Astrocyte (in vitro differentiated cells and primary cell): ENCODE measurements at regions not wholly inside any gene's neighbourhood (a gene's known extent, or its start where the extent isn't known, plus 50 kb on each side); places are given as distances from the start of the nearest gene placed in this dataset.

Source experiments
- DNase-seq: peaks from one replicate; pipeline ENCODE4 v3.0.0-alpha.2; 2010; ENCODE audit warnings: low read depth
- FAIRE-seq: peaks from 2 replicates; lab custom pipeline; 2011; peaks lifted over from hg19 to GRCh38; lab: Jason Lieb, UNC
- H2AFZ ChIP-seq: 2 replicates; pipeline ENCODE4 v1.6.0; 2012; ENCODE audit warnings: low read depth, low read length, inconsistent platforms
- H3K27ac ChIP-seq: 2 replicates; pipeline ENCODE4 v1.5.1; 2011; ENCODE audit warnings: low read depth, low read length, inconsistent platforms
- H3K27me3 ChIP-seq: 2 replicates; pipeline ENCODE4 v1.6.0; 2011; ENCODE audit warnings: low read length, inconsistent platforms; ENCODE audit not compliant: insufficient read depth
- H3K36me3 ChIP-seq: 2 replicates; pipeline ENCODE4 v1.5.1; 2011; ENCODE audit warnings: low read length, inconsistent platforms; ENCODE audit not compliant: insufficient read depth
- H3K4me1 ChIP-seq: 2 replicates; pipeline ENCODE4 v1.5.1; 2011; ENCODE audit warnings: low read length, inconsistent platforms; ENCODE audit not compliant: insufficient read depth
- H3K4me2 ChIP-seq: 2 replicates; pipeline ENCODE4 v1.6.0; 2012; ENCODE audit warnings: low read length, inconsistent platforms
- H3K4me3 ChIP-seq: 2 replicates; pipeline ENCODE4 v1.5.1; 2011; ENCODE audit warnings: low read depth, mild to moderate bottlenecking, low read length, inconsistent platforms; ENCODE audit not compliant: insufficient read depth
- H3K79me2 ChIP-seq: 2 replicates; pipeline ENCODE4 v1.6.0; 2012; ENCODE audit warnings: mild to moderate bottlenecking, low read length, inconsistent platforms; ENCODE audit not compliant: insufficient read depth
- H3K9ac ChIP-seq: 2 replicates; pipeline ENCODE4 v1.6.0; 2012; ENCODE audit warnings: mild to moderate bottlenecking, low read length, inconsistent platforms
- H3K9me3 ChIP-seq: 2 replicates; pipeline ENCODE4 v1.5.1; 2012; ENCODE audit warnings: low read depth, mild to moderate bottlenecking, low read length, inconsistent platforms; ENCODE audit not compliant: insufficient read depth
- H4K20me1 ChIP-seq: 2 replicates; pipeline ENCODE4 v1.6.0; 2012; ENCODE audit warnings: low read length, inconsistent platforms; ENCODE audit not compliant: insufficient read depth
- H3K27ac Mint-ChIP-seq: one replicate; pipeline ENCODE4 v1.8.0; 2021; ENCODE audit warnings: mild to moderate bottlenecking, mixed read lengths; ENCODE audit not compliant: unreplicated experiment
- H3K27me3 Mint-ChIP-seq: one replicate; pipeline ENCODE4 v1.8.0; 2021; ENCODE audit warnings: low read depth, mixed read lengths; ENCODE audit not compliant: unreplicated experiment
- H3K36me3 Mint-ChIP-seq: one replicate; pipeline ENCODE4 v1.8.0; 2021; ENCODE audit warnings: low read depth, mixed read lengths; ENCODE audit not compliant: unreplicated experiment
- H3K4me1 Mint-ChIP-seq: one replicate; pipeline ENCODE4 v1.8.0; 2021; ENCODE audit warnings: low read depth, mixed read lengths; ENCODE audit not compliant: unreplicated experiment
- H3K4me3 Mint-ChIP-seq: one replicate; pipeline ENCODE4 v1.8.0; 2021; ENCODE audit warnings: mild to moderate bottlenecking, moderate library complexity, mixed read lengths; ENCODE audit not compliant: unreplicated experiment
- H3K9me3 Mint-ChIP-seq: one replicate; pipeline ENCODE4 v1.8.0; 2021; ENCODE audit warnings: mild to moderate bottlenecking, mixed read lengths; ENCODE audit not compliant: unreplicated experiment
- CTCF ChIP-seq: IDR thresholded peaks from 2 replicates; pipeline ENCODE4 v1.5.1; 2011; ENCODE audit warnings: low read depth, mild to moderate bottlenecking, inconsistent platforms, low read length, moderate library complexity; ENCODE audit not compliant: insufficient read depth
- EZH2 ChIP-seq: IDR thresholded peaks from 2 replicates; pipeline ENCODE4 v1.6.1; 2012; ENCODE audit warnings: mild to moderate bottlenecking, low read length, inconsistent platforms; ENCODE audit not compliant: insufficient read depth

- Histone ChIP-seq H2AFZ (no peak overlapping the region), H3K4me2 (no peak overlapping the region), H3K27me3 (no peaks in the 10 kb centered on the region), H4K20me1 (no peaks in the 10 kb centered on the region), H3K27ac (no peak overlapping the region), H3K9ac (no peak overlapping the region), H3K4me3 (no peak overlapping the region), H3K79me2 (no peaks in the 10 kb centered on the region), H3K9me3 (no peaks in the 10 kb centered on the region), H3K36me3 (no peaks in the 10 kb centered on the region), H3K4me1 (peaks cover 8% of the 10 kb centered on the region)
- Mint-ChIP-seq H3K36me3 (peaks cover 1% of the 10 kb centered on the region), H3K4me3 (no peak overlapping the region), H3K27me3 (no peaks in the 10 kb centered on the region), H3K9me3 (no peaks in the 10 kb centered on the region), H3K27ac (no peak overlapping the region), H3K4me1 (peaks cover 22% of the 10 kb centered on the region)
- no peak for FAIRE-seq
- DNase-seq = no peak
- TF ChIP-seq CTCF = no peak
- TF ChIP-seq EZH2 = no peak
Measured at GRCh38 chr6:166725571-166725970, 98.5 kb upstream of the RPS6KA2 start.

GRCh38 chr6:166724576-166724975, 97.5 kb upstream of the RPS6KA2 start:
- Histone ChIP-seq H3K4me2 (no peak overlapping the region), H3K9me3 (no peaks in the 10 kb centered on the region), H2AFZ (no peak overlapping the region), H3K4me3 (no peak overlapping the region), H3K36me3 (no peaks in the 10 kb centered on the region), H4K20me1 (no peaks in the 10 kb centered on the region), H3K27me3 (no peaks in the 10 kb centered on the region), H3K4me1 (peaks cover 8% of the 10 kb centered on the region), H3K9ac (no peak overlapping the region), H3K27ac (no peak overlapping the region), H3K79me2 (no peaks in the 10 kb centered on the region)
- FAIRE-seq (no peak), DNase-seq (no peak)
- H3K27me3 Mint-ChIP-seq = no peaks in the 10 kb centered on the region
- peaks cover 20% of the 10 kb centered on the region for H3K4me1 Mint-ChIP-seq
- TF ChIP-seq CTCF = no peak
- TF ChIP-seq EZH2 = no peak
- no peak overlapping the region for H3K4me3 Mint-ChIP-seq
- H3K36me3 Mint-ChIP-seq = peaks cover 1% of the 10 kb centered on the region
- no peaks in the 10 kb centered on the region for H3K9me3 Mint-ChIP-seq
- no peak overlapping the region for H3K27ac Mint-ChIP-seq

- Histone ChIP-seq H4K20me1 (no peaks in the 10 kb centered on the region), H3K4me2 (no peak overlapping the region), H3K27ac (no peak overlapping the region), H3K4me1 (peaks cover 3% of the 10 kb centered on the region), H3K4me3 (no peak overlapping the region), H3K79me2 (no peaks in the 10 kb centered on the region), H3K9ac (no peak overlapping the region), H3K9me3 (no peaks in the 10 kb centered on the region), H2AFZ (no peak overlapping the region), H3K36me3 (no peaks in the 10 kb centered on the region), H3K27me3 (no peaks in the 10 kb centered on the region)
- FAIRE-seq (no peak), DNase-seq (no peak)
- H3K27me3 Mint-ChIP-seq = peaks cover 3% of the 10 kb centered on the region
- H3K4me3 Mint-ChIP-seq = no peak overlapping the region
- TF ChIP-seq EZH2 (no peak), CTCF (no peak)
- peaks cover 9% of the 10 kb centered on the region for H3K4me1 Mint-ChIP-seq
- peaks cover 1% of the 10 kb centered on the region for H3K36me3 Mint-ChIP-seq
- H3K9me3 Mint-ChIP-seq = no peaks in the 10 kb centered on the region
- no peak overlapping the region for H3K27ac Mint-ChIP-seq
Measured at GRCh38 chr6:166722785-166723184, 95.7 kb upstream of the RPS6KA2 start.
